ENCODE measurements at regions not wholly inside any gene's neighbourhood (a gene's known extent, or its start where the extent isn't known, plus 50 kb on each side); places are given as distances from the start of the nearest gene placed in this dataset.
A peak's percentile ranks its signal among the peaks of the same experiment; 100 is the strongest.
"Not testable (repeated sequence)": the region's sequence is repeated elsewhere in the genome, so short reads cannot be mapped to it uniquely, and the experiment has no call there.

- not testable (repeated sequence) for DNase-seq
Observed at GRCh38 chr6:57984575-57984974, 667.1 kb downstream of the PRIM2 start.

GRCh38 chr6:57985734-57986133 lies 668.3 kb downstream of the PRIM2 start:
- DNase-seq: not testable (repeated sequence)

GRCh38 chr6:57986584-57986983 lies 669.2 kb downstream of the PRIM2 start:
- not testable (repeated sequence) for DNase-seq

GRCh38 chr6:57989520-57990080 lies 672.2 kb downstream of the PRIM2 start:
- DNase-seq: not testable (repeated sequence)

GRCh38 chr6:57998858-57999619 lies 681.6 kb downstream of the PRIM2 start:
- DNase-seq: not testable (repeated sequence)

- not testable (repeated sequence) for DNase-seq
Observed at GRCh38 chr6:58000233-58000632, 682.8 kb downstream of the PRIM2 start.

- DNase-seq: not testable (repeated sequence)
Observed at GRCh38 chr6:58003417-58004167, 686.2 kb downstream of the PRIM2 start.

GRCh38 chr6:58007334-58008000 lies 690.0 kb downstream of the PRIM2 start:
- not testable (repeated sequence) for DNase-seq

- not testable (repeated sequence) for DNase-seq
Observed at GRCh38 chr6:58008001-58008335, 690.5 kb downstream of the PRIM2 start.

- peak in 3 of 56 donors; percentile 1 to 19 (median 6) for DNase-seq
Observed at GRCh38 chr6:58011954-58012600, 694.6 kb downstream of the PRIM2 start.

- not testable (repeated sequence) for DNase-seq
Observed at GRCh38 chr6:58016614-58017013, 699.2 kb downstream of the PRIM2 start.

GRCh38 chr6:58028188-58028587 lies 710.8 kb downstream of the PRIM2 start:
- peak in 3 of 56 donors; percentile 3 to 6 (median 5) for DNase-seq

GRCh38 chr6:58038213-58038612 lies 720.8 kb downstream of the PRIM2 start:
- DNase-seq: not testable (repeated sequence)

- not testable (repeated sequence) for DNase-seq
Observed at GRCh38 chr6:58046584-58046983, 729.2 kb downstream of the PRIM2 start.

GRCh38 chr6:58047389-58047788 lies 730.0 kb downstream of the PRIM2 start:
- DNase-seq: not testable (repeated sequence)

GRCh38 chr6:58047865-58048264 lies 730.4 kb downstream of the PRIM2 start:
- DNase-seq: peak in 12 of 56 donors; percentile 1 to 20 (median 4)

- peak in 1 of 56 donors; percentile 0 for DNase-seq
Observed at GRCh38 chr6:58055465-58056176, 738.2 kb downstream of the PRIM2 start.

- peak in 15 of 56 donors; percentile 0 to 50 (median 11) for DNase-seq
Observed at GRCh38 chr6:58059701-58060100, 742.3 kb downstream of the PRIM2 start.

GRCh38 chr6:58063542-58063941 lies 746.1 kb downstream of the PRIM2 start:
- DNase-seq: not testable (repeated sequence)

- DNase-seq: not testable (repeated sequence)
Observed at GRCh38 chr6:58067867-58068548, 750.6 kb downstream of the PRIM2 start.

Data from nucleus accumbens (tissue), 56 donors.